PFSK-1 (cell line): ENCODE measurements at regions not wholly inside any gene's neighbourhood (a gene's known extent, or its start where the extent isn't known, plus 50 kb on each side); places are given as distances from the start of the nearest gene placed in this dataset.

Experiments used
- FOXP2 ChIP-seq: optimal IDR thresholded peaks from 2 replicates; pipeline ENCODE3; 2011; ENCODE audit warnings: borderline replicate concordance, control low read depth, inconsistent platforms; ENCODE audit not compliant: insufficient read depth; ENCODE audit errors: extremely low read length, extremely low read depth
- POLR2AphosphoS5 ChIP-seq: IDR thresholded peaks from 2 replicates; pipeline ENCODE4 v1.6.1; 2012; ENCODE audit warnings: low read depth, mild to moderate bottlenecking, control low read depth, low read length, moderate library complexity
- REST ChIP-seq, 2 experiments: IDR thresholded peaks; 2 replicates each; pipeline versions ENCODE4 v1.6.1 to v1.8.0; 2011 to 2012; ENCODE audit warnings: low read depth in 2 of 2, low read length in 2 of 2, control low read depth in 1 of 2, inconsistent platforms in 1 of 2, mild to moderate bottlenecking in 1 of 2, moderate library complexity in 1 of 2; ENCODE audit not compliant: insufficient read depth in 1 of 2
- SIN3A ChIP-seq: IDR thresholded peaks from 2 replicates; pipeline ENCODE4 v1.6.1; 2012; ENCODE audit warnings: mild to moderate bottlenecking, low read length, moderate library complexity, borderline replicate concordance; ENCODE audit not compliant: insufficient read depth
- TAF1 ChIP-seq: IDR thresholded peaks from 2 replicates; pipeline ENCODE4 v1.6.1; 2012; ENCODE audit warnings: low read length, control low read depth, borderline replicate concordance; ENCODE audit not compliant: insufficient read depth

- TF ChIP-seq POLR2AphosphoS5 (no peak), TAF1 (no peak), REST (IDR thresholded peaks at IDR 0.05; ENCODE audit: insufficient read depth in 1 of 2, low read depth in 2 of 2, low read length in 2 of 2) (no peak), SIN3A (no peak), FOXP2 (no peak)
These were observed 182.6 kb downstream of the FSIP2 start for GRCh38 chr2:185921048-185921756.
